Tibial artery (tissue), 4 donors: ENCODE measurements at regions not wholly inside any gene's neighbourhood (a gene's known extent, or its start where the extent isn't known, plus 50 kb on each side); places are given as distances from the start of the nearest gene placed in this dataset.

Source experiments
- DNase-seq, 2 donors: peaks; one replicate each; pipeline ENCODE4 v3.0.0-alpha.2; 2019
- H3K27ac ChIP-seq, 2 donors: fragments of 200-600 bp; sonication (generic) in 1 of 2; 1 replicate in 1 of 2; 2 replicates in 1 of 2; pipeline ENCODE4 v1.5.1; 2018 to 2019; ENCODE audit warnings: mild to moderate bottlenecking in 1 of 2
- H3K27me3 ChIP-seq, 2 donors: fragments of 200-600 bp; sonication (generic) in 1 of 2; one replicate each; pipeline versions ENCODE4 v1.5.1 to v1.6.0; 2016 to 2019
- H3K36me3 ChIP-seq, 3 donors: fragments of 200-600 bp; sonication (generic) in 2 of 3; one replicate each; pipeline ENCODE4 v1.5.1; 2016 to 2019; ENCODE audit warnings: mild to moderate bottlenecking in 2 of 3
- H3K4me1 ChIP-seq, 4 donors: fragments of 200-600 bp; sonication (generic) in 2 of 4; 1 replicate in 3 of 4; 2 replicates in 1 of 4; pipeline ENCODE4 v1.5.1; 2016 to 2019
- H3K4me3 ChIP-seq, 2 donors: fragments of 200-600 bp; sonication (generic) in 1 of 2; 1 replicate in 1 of 2; 2 replicates in 1 of 2; pipeline ENCODE4 v1.5.1; 2018 to 2019; ENCODE audit warnings: mild to moderate bottlenecking in 2 of 2
- H3K9me3 ChIP-seq, 3 donors: fragments of 200-600 bp; sonication (generic) in 1 of 3; one replicate each; pipeline ENCODE4 v1.5.1; 2016 to 2019
- intact Hi-C: fragments of 100-400 bp; cut with DNase I; formaldehyde crosslinking; loops from one replicate; pipeline ENCODE4 v1.15.0; 2023; ENCODE audit warnings: low total_unique reads
- TF ChIP-seq, protein P1 (sequence below), 2 experiments: fragments of 200-600 bp in 1 of 2; fragments of 450-650 bp in 1 of 2; IDR thresholded peaks; one replicate each; pipeline ENCODE4 v1.5.1; 2017 to 2019; ENCODE audit warnings: antibody characterized with exemption in 2 of 2, mild to moderate bottlenecking in 1 of 2, moderate library complexity in 1 of 2

DNA sequence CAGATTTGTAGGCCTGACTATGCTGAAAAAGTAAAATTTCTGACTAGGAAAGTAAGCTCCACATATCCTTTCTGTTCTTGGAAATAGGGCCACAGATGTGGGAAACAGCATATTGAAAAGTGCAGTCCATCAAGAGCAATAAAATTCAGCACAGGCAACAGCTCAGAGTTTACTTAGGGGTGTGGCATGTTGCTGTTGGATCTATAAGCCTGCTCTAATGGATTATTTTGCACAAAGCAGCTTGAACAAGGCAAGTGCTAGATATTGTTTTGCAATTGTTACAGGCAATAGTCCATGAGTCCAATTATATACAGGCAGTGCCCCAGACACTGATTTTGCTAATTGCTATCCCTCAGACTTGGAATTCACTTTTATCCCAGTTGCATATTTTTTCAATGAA lies 289.8 kb upstream of the SNX7 start:
- intact Hi-C loops: no loop called here
- no peaks in the 10 kb centered on the region for H3K9me3 ChIP-seq
- no peak overlapping the region for H3K4me3 ChIP-seq
- H3K4me1 ChIP-seq: no peaks in the 10 kb centered on the region
- no peak overlapping the region for H3K27ac ChIP-seq
- TF ChIP-seq, protein P1, sequence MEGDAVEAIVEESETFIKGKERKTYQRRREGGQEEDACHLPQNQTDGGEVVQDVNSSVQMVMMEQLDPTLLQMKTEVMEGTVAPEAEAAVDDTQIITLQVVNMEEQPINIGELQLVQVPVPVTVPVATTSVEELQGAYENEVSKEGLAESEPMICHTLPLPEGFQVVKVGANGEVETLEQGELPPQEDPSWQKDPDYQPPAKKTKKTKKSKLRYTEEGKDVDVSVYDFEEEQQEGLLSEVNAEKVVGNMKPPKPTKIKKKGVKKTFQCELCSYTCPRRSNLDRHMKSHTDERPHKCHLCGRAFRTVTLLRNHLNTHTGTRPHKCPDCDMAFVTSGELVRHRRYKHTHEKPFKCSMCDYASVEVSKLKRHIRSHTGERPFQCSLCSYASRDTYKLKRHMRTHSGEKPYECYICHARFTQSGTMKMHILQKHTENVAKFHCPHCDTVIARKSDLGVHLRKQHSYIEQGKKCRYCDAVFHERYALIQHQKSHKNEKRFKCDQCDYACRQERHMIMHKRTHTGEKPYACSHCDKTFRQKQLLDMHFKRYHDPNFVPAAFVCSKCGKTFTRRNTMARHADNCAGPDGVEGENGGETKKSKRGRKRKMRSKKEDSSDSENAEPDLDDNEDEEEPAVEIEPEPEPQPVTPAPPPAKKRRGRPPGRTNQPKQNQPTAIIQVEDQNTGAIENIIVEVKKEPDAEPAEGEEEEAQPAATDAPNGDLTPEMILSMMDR (IDR thresholded peaks at IDR 0.05): no peak
- H3K36me3 ChIP-seq: no peaks in the 10 kb centered on the region
- DNase-seq: no peak
- no peaks in the 10 kb centered on the region for H3K27me3 ChIP-seq

DNA sequence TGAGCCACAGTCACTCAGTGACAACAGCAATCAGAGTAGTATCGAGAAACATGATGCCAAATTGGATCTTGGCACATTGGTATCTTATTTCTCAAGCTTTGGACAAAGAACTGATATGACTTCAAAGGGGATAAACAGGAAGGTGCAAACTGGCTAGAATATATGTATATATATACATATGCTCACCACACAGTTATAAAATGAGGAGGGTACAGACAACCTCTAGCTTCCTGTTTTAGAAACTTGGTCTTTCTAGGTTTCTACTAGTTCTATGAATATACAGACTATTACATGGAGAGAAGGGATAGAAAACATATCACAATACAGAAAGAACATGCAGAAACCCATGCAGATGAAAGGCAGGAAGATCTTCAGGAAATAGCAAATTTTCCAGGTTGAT lies 292.1 kb upstream of the SNX7 start:
- DNase-seq: no peak
- intact Hi-C loops: no loop called here

DNA sequence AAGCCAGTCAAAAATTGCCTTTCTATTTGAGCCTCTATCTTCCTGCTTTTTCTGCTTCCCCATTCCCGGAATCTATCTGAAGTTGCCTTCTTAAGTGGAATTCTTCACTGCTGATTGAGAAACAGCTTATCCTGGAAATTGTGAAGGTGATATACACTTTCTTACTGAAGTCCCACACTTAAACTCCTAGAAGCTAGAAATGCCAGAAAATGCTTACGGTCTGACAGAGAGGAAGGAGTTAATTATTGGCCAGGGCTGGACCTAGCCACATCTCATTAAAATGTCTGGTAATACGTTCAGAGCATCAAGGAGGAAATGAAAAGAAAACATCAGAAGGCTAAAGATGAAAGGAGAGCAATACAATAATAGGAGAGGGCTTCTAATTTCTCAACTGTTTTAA lies 292.5 kb upstream of the SNX7 start:
- Histone ChIP-seq H3K27ac (no peak overlapping the region), H3K4me1 (no peaks in the 10 kb centered on the region), H3K36me3 (no peaks in the 10 kb centered on the region), H3K9me3 (no peaks in the 10 kb centered on the region), H3K4me3 (no peak overlapping the region), H3K27me3 (no peaks in the 10 kb centered on the region)
- TF ChIP-seq, protein P1 (IDR thresholded peaks at IDR 0.05): no peak
- no peak for DNase-seq
- intact Hi-C loops: no loop called here

More for the DNA sequence above, 292.1 kb upstream of the SNX7 start:
- Histone ChIP-seq H3K27ac (no peak overlapping the region), H3K4me1 (no peaks in the 10 kb centered on the region), H3K36me3 (no peaks in the 10 kb centered on the region), H3K9me3 (no peaks in the 10 kb centered on the region), H3K4me3 (no peak overlapping the region), H3K27me3 (no peaks in the 10 kb centered on the region)
- TF ChIP-seq, protein P1 (IDR thresholded peaks at IDR 0.05): no peak

DNA sequence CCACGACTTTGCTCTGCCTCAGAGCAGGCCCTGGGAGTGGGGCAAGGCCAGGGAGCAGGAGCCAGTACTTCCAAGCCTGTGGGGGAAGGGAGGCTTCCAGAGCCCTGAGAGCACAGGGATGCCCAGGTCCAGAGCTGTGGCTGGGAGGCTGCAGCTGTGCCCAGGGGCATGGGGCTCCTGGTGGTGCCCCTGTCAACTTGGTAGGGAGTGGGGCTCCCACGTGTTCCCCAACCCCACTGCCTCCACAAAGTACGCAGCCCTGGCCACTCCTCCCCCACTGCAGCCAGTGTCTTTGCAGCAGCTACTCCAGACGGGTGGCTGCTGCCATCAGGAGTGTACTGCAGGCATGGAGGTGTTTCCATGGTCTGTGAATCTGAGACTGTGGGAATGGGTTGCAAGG lies 294.1 kb upstream of the SNX7 start:
- intact Hi-C loops: no loop called here
- no peak for DNase-seq

DNA sequence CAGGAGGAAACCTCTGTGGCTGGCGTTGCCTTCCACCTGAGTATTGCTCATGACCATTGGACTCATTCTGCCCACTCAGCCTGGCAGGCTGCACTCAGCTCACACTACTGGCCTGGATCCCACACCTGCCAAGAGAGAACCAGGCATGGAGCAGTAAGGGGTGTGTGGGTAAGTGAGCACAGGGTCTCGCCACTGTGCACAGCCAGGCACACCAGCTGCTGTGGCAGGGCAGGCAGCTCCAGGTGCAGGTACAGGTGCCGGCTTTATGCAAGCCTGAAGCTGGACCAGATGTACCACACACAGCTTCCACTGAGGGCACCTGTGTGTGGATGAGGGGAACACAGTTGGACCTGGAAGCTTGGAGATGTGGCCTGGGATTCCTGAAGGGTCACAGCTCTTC lies 295.2 kb upstream of the SNX7 start:
- TF ChIP-seq, protein P1 (IDR thresholded peaks at IDR 0.05): no peak
- H3K9me3 ChIP-seq: no peaks in the 10 kb centered on the region
- H3K27ac ChIP-seq: no peak overlapping the region
- no peaks in the 10 kb centered on the region for H3K27me3 ChIP-seq
- H3K4me3 ChIP-seq: no peak overlapping the region
- intact Hi-C loops: no loop called here
- no peaks in the 10 kb centered on the region for H3K36me3 ChIP-seq
- DNase-seq: no peak
- no peaks in the 10 kb centered on the region for H3K4me1 ChIP-seq

More for the DNA sequence above, 294.1 kb upstream of the SNX7 start:
- Histone ChIP-seq H3K27me3 (no peaks in the 10 kb centered on the region), H3K4me3 (no peak overlapping the region), H3K4me1 (no peaks in the 10 kb centered on the region), H3K27ac (no peak overlapping the region), H3K9me3 (no peaks in the 10 kb centered on the region), H3K36me3 (no peaks in the 10 kb centered on the region)
- TF ChIP-seq, protein P1 (IDR thresholded peaks at IDR 0.05): no peak

DNA sequence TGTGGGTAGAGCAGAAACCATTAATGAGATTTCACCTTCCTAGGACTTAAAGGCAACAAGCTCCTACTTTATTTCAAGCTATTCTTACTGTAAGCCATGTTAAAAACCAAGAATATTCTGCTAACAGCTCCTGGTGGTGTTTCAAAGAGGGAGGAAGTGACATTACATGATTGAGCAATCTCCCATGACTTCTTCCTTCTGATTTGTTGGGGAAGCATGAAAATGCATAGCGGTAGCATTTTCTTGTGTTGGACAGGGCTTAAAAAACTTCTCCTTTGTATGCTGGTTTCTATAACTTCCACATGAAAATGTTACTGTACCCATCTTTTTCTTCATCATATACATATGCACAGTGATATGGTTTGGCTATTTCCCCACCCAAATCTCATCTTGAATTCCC lies 297.0 kb upstream of the SNX7 start:
- Histone ChIP-seq H3K9me3 (no peaks in the 10 kb centered on the region), H3K27ac (no peak overlapping the region), H3K27me3 (no peaks in the 10 kb centered on the region), H3K4me3 (no peak overlapping the region), H3K36me3 (no peaks in the 10 kb centered on the region), H3K4me1 (no peaks in the 10 kb centered on the region)
- DNase-seq: no peak
- intact Hi-C loops: no loop called here
- TF ChIP-seq, protein P1 (IDR thresholded peaks at IDR 0.05): no peak
